CD14-positive monocyte (primary cell): ENCODE measurements at regions not wholly inside any gene's neighbourhood (a gene's known extent, or its start where the extent isn't known, plus 50 kb on each side); places are given as distances from the start of the nearest gene placed in this dataset.

Experiments used
- DNase-seq, 3 donors: peaks; one replicate each; pipeline ENCODE4 v3.0.0-alpha.2; 2011 to 2022
- H2AFZ ChIP-seq: 2 replicates; pipeline ENCODE4 v1.6.0; 2012; ENCODE audit warnings: mild to moderate bottlenecking, low read depth, low read length, inconsistent platforms; ENCODE audit not compliant: insufficient read depth, poor library complexity, severe bottlenecking
- H3K27ac ChIP-seq, 2 donors: 1 replicate in 1 of 2; 2 replicates in 1 of 2; pipeline ENCODE4 v1.5.1; 2012 to 2013; ENCODE audit warnings: low read length in 2 of 2, control low read depth in 1 of 2, inconsistent platforms in 1 of 2, low read depth in 1 of 2, mild to moderate bottlenecking in 1 of 2
- H3K27me3 ChIP-seq, 2 donors: one replicate each; pipeline versions ENCODE4 v1.6.0 to v1.6.1; 2011 to 2013; ENCODE audit warnings: low read length in 2 of 2; ENCODE audit not compliant: control insufficient read depth in 2 of 2, insufficient read depth in 2 of 2
- H3K36me3 ChIP-seq, 2 donors: replicated peaks in 1 of 2; 1 replicate in 1 of 2; 2 replicates in 1 of 2; pipeline versions ENCODE4 v1.5.1 to v1.6.1; 2012 to 2013; ENCODE audit warnings: low read length in 2 of 2, control low read depth in 1 of 2, inconsistent platforms in 1 of 2, mild to moderate bottlenecking in 1 of 2; ENCODE audit not compliant: insufficient read depth in 2 of 2, control insufficient read depth in 1 of 2
- H3K4me1 ChIP-seq, 2 donors: 1 replicate in 1 of 2; 2 replicates in 1 of 2; pipeline versions ENCODE4 v1.5.1 to v1.6.1; 2012 to 2013; ENCODE audit warnings: low read length in 2 of 2, control low read depth in 1 of 2, inconsistent platforms in 1 of 2, mild to moderate bottlenecking in 1 of 2, moderate library complexity in 1 of 2; ENCODE audit not compliant: insufficient read depth in 2 of 2, control insufficient read depth in 1 of 2
- H3K4me2 ChIP-seq: replicated peaks from 2 replicates; pipeline ENCODE3; 2012; ENCODE audit warnings: low read length, moderate library complexity, mild to moderate bottlenecking; ENCODE audit not compliant: poor library complexity, severe bottlenecking; ENCODE audit errors: extremely low read depth
- H3K4me3 ChIP-seq, 3 experiments: fragments of 200-600 bp in 1 of 3; sonication (generic) in 1 of 3; replicated peaks in 1 of 3; 1 replicate in 2 of 3; 2 replicates in 1 of 3; pipeline ENCODE4 v1.5.1; 2011 to 2013; ENCODE audit warnings: low read length in 3 of 3, mild to moderate bottlenecking in 3 of 3, control low read depth in 2 of 3, low read depth in 2 of 3, inconsistent platforms in 1 of 3, moderate library complexity in 1 of 3
- H3K79me2 ChIP-seq: 2 replicates; pipeline ENCODE4 v1.6.0; 2012; ENCODE audit warnings: mild to moderate bottlenecking, control low read depth, inconsistent platforms, low read length, moderate library complexity; ENCODE audit not compliant: insufficient read depth
- H3K9ac ChIP-seq: 2 replicates; pipeline ENCODE4 v1.6.0; 2017; ENCODE audit warnings: low read length, mild to moderate bottlenecking; ENCODE audit not compliant: insufficient read depth, poor library complexity, severe bottlenecking
- H3K9me3 ChIP-seq, 2 donors: replicated peaks in 1 of 2; 1 replicate in 1 of 2; 2 replicates in 1 of 2; pipeline versions ENCODE4 v1.5.1 to v1.6.1; 2012 to 2013; ENCODE audit warnings: low read length in 2 of 2, control low read depth in 1 of 2; ENCODE audit not compliant: control insufficient read depth in 1 of 2, insufficient read depth in 1 of 2
- H4K20me1 ChIP-seq: 2 replicates; pipeline ENCODE4 v1.6.0; 2012; ENCODE audit warnings: mild to moderate bottlenecking, low read length, control low read depth, moderate library complexity; ENCODE audit not compliant: insufficient read depth
- H3K27ac Mint-ChIP-seq, 7 donors: one replicate each; pipeline ENCODE4 v1.8.0; 2020; ENCODE audit warnings: mild to moderate bottlenecking in 7 of 7, mixed read lengths in 7 of 7, moderate library complexity in 6 of 7, inconsistent platforms in 2 of 7
- H3K27me3 Mint-ChIP-seq, 3 donors: one replicate each; pipeline ENCODE4 v1.8.0; 2021 to 2022; ENCODE audit warnings: low read depth in 3 of 3, mild to moderate bottlenecking in 3 of 3, mixed read lengths in 3 of 3, moderate library complexity in 3 of 3, inconsistent platforms in 1 of 3
- H3K36me3 Mint-ChIP-seq, 2 donors: one replicate each; pipeline ENCODE4 v1.8.0; 2020; ENCODE audit warnings: mixed read lengths in 2 of 2, inconsistent platforms in 1 of 2, mild to moderate bottlenecking in 1 of 2
- H3K4me1 Mint-ChIP-seq: one replicate; pipeline ENCODE4 v1.8.0; 2020; ENCODE audit warnings: mild to moderate bottlenecking, mixed read lengths
- H3K4me3 Mint-ChIP-seq, 2 donors: one replicate each; pipeline ENCODE4 v1.8.0; 2020; ENCODE audit warnings: mild to moderate bottlenecking in 2 of 2, mixed read lengths in 2 of 2, moderate library complexity in 1 of 2
- H3K9me3 Mint-ChIP-seq, 7 donors: one replicate each; pipeline ENCODE4 v1.8.0; 2020 to 2022; ENCODE audit warnings: mixed read lengths in 7 of 7, mild to moderate bottlenecking in 6 of 7, moderate library complexity in 6 of 7, inconsistent platforms in 2 of 7
- WGBS: methylation state at CpG from one replicate; pipeline ENCODE4 v1.1.5; 2013; ENCODE audit warnings: missing lambda C conversion rate; ENCODE audit not compliant: insufficient coverage; 5-methylcytosine and 5-hydroxymethylcytosine counted together
- intact Hi-C, 2 donors: fragments of 100-400 bp; cut with micrococcal nuclease; formaldehyde crosslinking; loops; one replicate each; pipeline versions ENCODE4 v1.15.0 to v1.15.1; 2023
- TF ChIP-seq, protein P1 (sequence below): fragments of 200-600 bp; IDR thresholded peaks from one replicate; pipeline ENCODE4 v1.8.0; 2022; ENCODE audit warnings: antibody characterized with exemption, mild to moderate bottlenecking

GRCh38 chr16:61045931-61046330, 990.3 kb downstream of the CDH8 start:
- Mint-ChIP-seq H3K4me1 (no peaks in the 10 kb centered on the region), H3K9me3 (peaks cover 0 to 5% (median 2%) of the 10 kb centered on the region in 7 donors), H3K27ac (no peak overlapping the region), H3K27me3 (no peaks in the 10 kb centered on the region), H3K4me3 (no peak overlapping the region), H3K36me3 (no peaks in the 10 kb centered on the region)
- Histone ChIP-seq H3K36me3 (no peaks in the 10 kb centered on the region), H4K20me1 (no peaks in the 10 kb centered on the region), H3K9ac (no peak overlapping the region), H2AFZ (no peak overlapping the region), H3K4me2 (no peak overlapping the region), H3K27me3 (no peaks in the 10 kb centered on the region), H3K4me3 (no peak overlapping the region), H3K79me2 (no peaks in the 10 kb centered on the region), H3K9me3 (peaks cover 0 to 7% of the 10 kb centered on the region in 2 donors), H3K4me1 (no peaks in the 10 kb centered on the region), H3K27ac (no peak overlapping the region)
- intact Hi-C loops, result no loop called here
- WGBS, result 43% methylated on average over 3 of the region's 4 CpGs
- TF ChIP-seq, protein P1, sequence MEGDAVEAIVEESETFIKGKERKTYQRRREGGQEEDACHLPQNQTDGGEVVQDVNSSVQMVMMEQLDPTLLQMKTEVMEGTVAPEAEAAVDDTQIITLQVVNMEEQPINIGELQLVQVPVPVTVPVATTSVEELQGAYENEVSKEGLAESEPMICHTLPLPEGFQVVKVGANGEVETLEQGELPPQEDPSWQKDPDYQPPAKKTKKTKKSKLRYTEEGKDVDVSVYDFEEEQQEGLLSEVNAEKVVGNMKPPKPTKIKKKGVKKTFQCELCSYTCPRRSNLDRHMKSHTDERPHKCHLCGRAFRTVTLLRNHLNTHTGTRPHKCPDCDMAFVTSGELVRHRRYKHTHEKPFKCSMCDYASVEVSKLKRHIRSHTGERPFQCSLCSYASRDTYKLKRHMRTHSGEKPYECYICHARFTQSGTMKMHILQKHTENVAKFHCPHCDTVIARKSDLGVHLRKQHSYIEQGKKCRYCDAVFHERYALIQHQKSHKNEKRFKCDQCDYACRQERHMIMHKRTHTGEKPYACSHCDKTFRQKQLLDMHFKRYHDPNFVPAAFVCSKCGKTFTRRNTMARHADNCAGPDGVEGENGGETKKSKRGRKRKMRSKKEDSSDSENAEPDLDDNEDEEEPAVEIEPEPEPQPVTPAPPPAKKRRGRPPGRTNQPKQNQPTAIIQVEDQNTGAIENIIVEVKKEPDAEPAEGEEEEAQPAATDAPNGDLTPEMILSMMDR, result no peak
- no peak for DNase-seq

DNA sequence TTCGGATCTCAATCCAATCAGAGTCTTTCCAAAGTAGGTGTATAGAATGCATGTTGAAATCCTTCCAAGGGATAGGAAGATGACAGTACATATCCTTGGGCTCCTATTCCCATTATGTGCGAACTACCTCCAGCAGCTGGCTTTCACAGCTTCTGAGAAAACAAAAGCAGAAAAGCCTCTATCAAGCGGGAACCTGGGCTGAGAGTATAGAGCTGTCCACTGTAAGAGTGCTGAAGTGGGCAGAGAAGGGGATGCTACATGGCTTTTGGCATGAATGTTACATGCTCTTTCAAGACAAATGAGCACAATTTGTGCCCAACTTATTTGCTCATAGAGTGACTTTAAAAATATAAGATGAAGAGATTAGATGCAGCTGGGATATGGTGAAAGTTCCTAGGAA, 993.5 kb downstream of the CDH8 start:
- Histone ChIP-seq H3K9ac (no peak overlapping the region), H3K4me2 (no peak overlapping the region), H3K36me3 (no peaks in the 10 kb centered on the region), H4K20me1 (no peaks in the 10 kb centered on the region), H3K27me3 (no peaks in the 10 kb centered on the region), H3K4me3 (no peak overlapping the region), H3K27ac (no peak overlapping the region), H3K79me2 (no peaks in the 10 kb centered on the region), H3K9me3 (no peaks in the 10 kb centered on the region), H2AFZ (no peak overlapping the region), H3K4me1 (no peaks in the 10 kb centered on the region)
- WGBS, result 25% methylated on average over 2 of the region's 3 CpGs
- Mint-ChIP-seq H3K27me3 (no peaks in the 10 kb centered on the region), H3K4me1 (no peaks in the 10 kb centered on the region), H3K36me3 (no peaks in the 10 kb centered on the region), H3K9me3 (peaks cover 0 to 2% (median 0%) of the 10 kb centered on the region in 7 donors), H3K4me3 (no peak overlapping the region), H3K27ac (no peak overlapping the region)
- TF ChIP-seq, protein P1, result no peak
- intact Hi-C loops, result no loop called here
- no peak for DNase-seq
